ENCODE measurements at regions not wholly inside any gene's neighbourhood (a gene's known extent, or its start where the extent isn't known, plus 50 kb on each side); places are given as distances from the start of the nearest gene placed in this dataset.

GRCh38 chr1:115164940-115165705, 75.8 kb upstream of the TSPAN2 start:
- no peak overlapping the region for H2BK5ac ChIP-seq (ENCODE audit: low read depth, low read length)
- no peaks in the 10 kb centered on the region for H3K4me1 ChIP-seq (replicated peaks in 1 of 4; ENCODE audit: control insufficient read depth in 3 of 4, insufficient read depth in 4 of 4, low read length in 3 of 4)
- no peak overlapping the region for H3K23ac ChIP-seq (ENCODE audit: insufficient read length)
- ChIA-PET POLR2A (ENCODE audit: partially characterized antibody) (no interaction called here), CTCF (ENCODE audit: partially characterized antibody) (interaction anchor here (0.6 to 2.2 kb wide), 6 partner anchors 10 to 341 kb away, joined by 3 to 12 read pairs (median 4); no protein-coding TSS in a partner anchor)
- no peak overlapping the region for H4K5ac ChIP-seq (ENCODE audit: insufficient read length, low read depth, low read length)
- no peaks in the 10 kb centered on the region for H3K36me3 ChIP-seq (ENCODE audit: control insufficient read depth in 2 of 4, insufficient read depth in 4 of 4, low read length in 3 of 4)
- H3K56ac ChIP-seq (replicated peaks; ENCODE audit: insufficient read length, low read depth, low read length): no peak overlapping the region
- H3K9me3 ChIP-seq (ENCODE audit: insufficient read depth in 2 of 2, low read depth in 1 of 2, low read length in 1 of 2): no peaks in the 10 kb centered on the region
- no peak overlapping the region for H3K18ac ChIP-seq (ENCODE audit: extremely low read depth, low read length)
- 92% methylated on average over 6 of the region's 6 CpGs; no CpG with 5 or more reads in 1 of the 2 experiments for WGBS, 2 experiments (ENCODE audit: extremely low coverage in 1 of 2, insufficient coverage in 1 of 2, insufficient read length in 1 of 2, insufficient replicate concordance in 2 of 2, low coverage in 1 of 2, low lambda C conversion rate in 2 of 2, missing lambda C conversion rate in 1 of 2)
- no peak overlapping the region for H3K4me2 ChIP-seq (ENCODE audit: insufficient read depth in 1 of 2, low read depth in 2 of 2, low read length in 2 of 2)
- no peak overlapping the region for H3K27ac ChIP-seq (ENCODE audit: low read depth, low read length)
- no peak for FAIRE-seq
- no peak overlapping the region for H2BK12ac ChIP-seq (ENCODE audit: low read depth, low read length)
- no peak overlapping the region for H3K9ac ChIP-seq (replicated peaks in 1 of 4; ENCODE audit: extremely low read depth in 1 of 4, low read depth in 3 of 4, low read length in 3 of 4)
- H3K4ac ChIP-seq (replicated peaks; ENCODE audit: insufficient read length, low read depth, low read length): no peak overlapping the region
- H2BK20ac ChIP-seq (ENCODE audit: low read length): no peak overlapping the region
- H3K79me1 ChIP-seq (ENCODE audit: low read depth, low read length): no peaks in the 10 kb centered on the region
- H4K91ac ChIP-seq (replicated peaks; ENCODE audit: insufficient read length, low read length): no peak overlapping the region
- no peak for DNase-seq (ENCODE audit: low read depth in 1 of 2, low spot score in 2 of 2)
- H2BK15ac ChIP-seq (ENCODE audit: low read length): no peak overlapping the region
- no peak overlapping the region for H2BK120ac ChIP-seq (replicated peaks; ENCODE audit: low read depth, low read length)
- no peaks in the 10 kb centered on the region for H3K27me3 ChIP-seq (replicated peaks in 1 of 4; ENCODE audit: control insufficient read depth in 3 of 4, extremely low read depth in 1 of 4, insufficient read depth in 3 of 4, low read length in 3 of 4)
- H2AK5ac ChIP-seq (ENCODE audit: low read depth, low read length): no peak overlapping the region
- H3K79me2 ChIP-seq (ENCODE audit: control insufficient read depth in 1 of 2, insufficient read depth in 2 of 2, low read length in 2 of 2): no peaks in the 10 kb centered on the region
- H3K14ac ChIP-seq (ENCODE audit: insufficient read length): no peak overlapping the region
- no peaks in the 10 kb centered on the region for H4K20me1 ChIP-seq (replicated peaks in 1 of 2; ENCODE audit: control insufficient read depth in 1 of 2, insufficient read depth in 2 of 2, low read length in 2 of 2)
- TF ChIP-seq SUZ12 (IDR thresholded peaks at IDR 0.05; ENCODE audit: low read length): no peak
- TF ChIP-seq JUND (IDR thresholded peaks at IDR 0.05; ENCODE audit: low read length): no peak
- TF ChIP-seq EGR1 (IDR thresholded peaks at IDR 0.05; ENCODE audit: borderline replicate concordance, low read depth, low read length): no peak
- TF ChIP-seq CBX5 (IDR thresholded peaks at IDR 0.05; ENCODE audit: low read depth, low read length): no peak
- no peak for TF ChIP-seq CHD2 (IDR thresholded peaks at IDR 0.05; ENCODE audit: low read length)
- TF ChIP-seq RBBP5 (IDR thresholded peaks at IDR 0.05; ENCODE audit: borderline replicate concordance, low read depth, low read length): no peak
- no peak for TF ChIP-seq CEBPB (IDR thresholded peaks at IDR 0.05; ENCODE audit: low read depth, low read length)
- TF ChIP-seq PHF8 (conservative IDR thresholded peaks at IDR 0.05; ENCODE audit: low read depth, low read length): no peak
- no peak for TF ChIP-seq ATF3 (IDR thresholded peaks at IDR 0.05; ENCODE audit: insufficient read depth, low read depth, low read length)
- no peak for TF ChIP-seq CREB1 (IDR thresholded peaks at IDR 0.05)
- TF ChIP-seq CHD1 (IDR thresholded peaks at IDR 0.05; ENCODE audit: low read depth, low read length): no peak
- no peak for TF ChIP-seq SP2 (IDR thresholded peaks at IDR 0.05; ENCODE audit: low read length)
- no peak for TF ChIP-seq SIX5 (IDR thresholded peaks at IDR 0.05; ENCODE audit: low read depth, low read length)
- no peak overlapping the region for H2AFZ ChIP-seq (ENCODE audit: low read length)
- no peak overlapping the region for H4K8ac ChIP-seq (ENCODE audit: extremely low read depth, insufficient read depth, low read length)
- H3K23me2 ChIP-seq (ENCODE audit: low read depth, low read length): no peaks in the 10 kb centered on the region; the same call in 1 of the 2 replicates
- no peak overlapping the region for H3K4me3 ChIP-seq (ENCODE audit: extremely low read depth in 1 of 4, insufficient read depth in 2 of 4, low read depth in 3 of 4, low read length in 4 of 4)

Data from H1 (cell line).